ENCODE measurements at regions not wholly inside any gene's neighbourhood (a gene's known extent, or its start where the extent isn't known, plus 50 kb on each side); places are given as distances from the start of the nearest gene placed in this dataset.

DNA sequence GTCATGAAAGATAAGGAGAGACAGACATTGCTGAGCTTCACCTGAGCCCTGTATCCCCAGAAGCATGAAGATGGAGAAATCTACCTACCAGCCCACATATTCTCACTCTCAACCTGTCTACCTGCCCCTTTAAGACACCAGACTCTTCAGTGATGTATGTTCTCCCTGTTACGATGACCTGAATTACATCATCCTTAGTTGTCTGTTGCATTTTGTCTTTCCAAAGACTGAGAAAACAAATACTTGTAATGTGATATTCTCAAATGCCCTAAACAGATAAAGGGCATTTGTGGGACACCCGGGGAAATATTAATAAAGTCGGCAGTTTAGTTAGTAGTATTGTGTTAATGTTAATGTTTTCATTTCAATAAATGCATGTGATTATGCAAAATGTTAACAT lies 305.8 kb upstream of the IGFBP3 start:
- no peak for TF ChIP-seq CTCF (conservative IDR thresholded peaks at IDR 0.05; ENCODE audit: low read depth, low read length)
- no peak for TF ChIP-seq SMC3 (IDR thresholded peaks at IDR 0.05; ENCODE audit: low read depth, low read length)
- no peak for TF ChIP-seq MXI1 (IDR thresholded peaks at IDR 0.05; ENCODE audit: borderline replicate concordance, low read depth, low read length)
- no peak for TF ChIP-seq RAD21 (IDR thresholded peaks at IDR 0.05; ENCODE audit: low read length)
- TF ChIP-seq CHD1 (IDR thresholded peaks at IDR 0.05; ENCODE audit: low read depth, low read length) = no peak
- TF ChIP-seq CEBPB (IDR thresholded peaks at IDR 0.05; ENCODE audit: low read depth, low read length) = peak; percentile 39; the same call in 1 of the 2 replicates
- TF ChIP-seq POLR2A (IDR thresholded peaks at IDR 0.05; ENCODE audit: low read depth, low read length) = no peak
- TF ChIP-seq FOS (IDR thresholded peaks at IDR 0.05; ENCODE audit: low read depth, low read length) = no peak
- no peak for TF ChIP-seq BHLHE40 (IDR thresholded peaks at IDR 0.05; ENCODE audit: low read depth, low read length)
- TF ChIP-seq MAFK (IDR thresholded peaks at IDR 0.05; ENCODE audit: low read depth, low read length) = no peak
- no peak for TF ChIP-seq RFX5 (IDR thresholded peaks at IDR 0.05; ENCODE audit: low read depth, low read length)
- no peak for TF ChIP-seq MAZ (IDR thresholded peaks at IDR 0.05; ENCODE audit: borderline replicate concordance, low read depth, low read length)
- TF ChIP-seq, protein P1, sequence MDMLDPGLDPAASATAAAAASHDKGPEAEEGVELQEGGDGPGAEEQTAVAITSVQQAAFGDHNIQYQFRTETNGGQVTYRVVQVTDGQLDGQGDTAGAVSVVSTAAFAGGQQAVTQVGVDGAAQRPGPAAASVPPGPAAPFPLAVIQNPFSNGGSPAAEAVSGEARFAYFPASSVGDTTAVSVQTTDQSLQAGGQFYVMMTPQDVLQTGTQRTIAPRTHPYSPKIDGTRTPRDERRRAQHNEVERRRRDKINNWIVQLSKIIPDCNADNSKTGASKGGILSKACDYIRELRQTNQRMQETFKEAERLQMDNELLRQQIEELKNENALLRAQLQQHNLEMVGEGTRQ (IDR thresholded peaks at IDR 0.05; ENCODE audit: low read depth, low read length) = no peak

Measured in IMR-90 (cell line).